A673 (cell line): ENCODE measurements at regions not wholly inside any gene's neighbourhood (a gene's known extent, or its start where the extent isn't known, plus 50 kb on each side); places are given as distances from the start of the nearest gene placed in this dataset.

ENCODE experiments used
- BruUV-seq: library from RNA; stranded (reverse); fragments of 400-500 nt; replicated peaks from 2 replicates; lab custom pipeline; 2021; lab: Mats Ljungman, UMichigan
- CTCF ChIA-PET: fragments of 300-600 bp; sonication (Branson Sonifier 250); formaldehyde crosslinking; loops from one replicate; lab custom pipeline; 2022; ENCODE audit warnings: antibody characterized with exemption; lab: Charles Lee
- POLR2A ChIA-PET: fragments of 300-600 bp; sonication (Branson Sonifier 250); formaldehyde crosslinking; loops from one replicate; lab custom pipeline; 2022; ENCODE audit warnings: antibody characterized with exemption; ENCODE audit not compliant: low non-redundant PET; lab: Charles Lee
- DNase-seq: peaks from one replicate; pipeline ENCODE4 v3.0.0-alpha.2; 2015; ENCODE audit warnings: low spot score
- H3K27ac ChIP-seq: fragments of 200-600 bp; sonication (generic); 2 replicates; pipeline ENCODE4 v1.5.1; 2016; ENCODE audit warnings: mixed run types, low read depth, mild to moderate bottlenecking, mixed read lengths, antibody characterized with exemption, low read length; ENCODE audit not compliant: poor library complexity, severe bottlenecking
- H3K27me3 ChIP-seq: fragments of 200-600 bp; sonication (generic); replicated peaks from 2 replicates; pipeline ENCODE4 v1.6.1; 2017; ENCODE audit warnings: mixed run types, low read depth, mild to moderate bottlenecking, mixed read lengths, antibody characterized with exemption, low read length; ENCODE audit not compliant: insufficient read depth, poor library complexity
- H3K36me3 ChIP-seq: fragments of 200-600 bp; sonication (generic); 2 replicates; pipeline ENCODE4 v1.6.1; 2016; ENCODE audit warnings: mixed run types, mild to moderate bottlenecking, mixed read lengths, antibody characterized with exemption, low read length; ENCODE audit not compliant: insufficient read depth, poor library complexity, severe bottlenecking
- H3K4me1 ChIP-seq: fragments of 200-600 bp; sonication (generic); 2 replicates; pipeline ENCODE4 v1.6.1; 2017; ENCODE audit warnings: mixed run types, mild to moderate bottlenecking, mixed read lengths, antibody characterized with exemption, low read length; ENCODE audit not compliant: insufficient read depth, poor library complexity, severe bottlenecking
- H3K4me3 ChIP-seq: fragments of 200-600 bp; sonication (generic); 2 replicates; pipeline ENCODE4 v1.5.1; 2016; ENCODE audit warnings: low read depth, mixed run types, mild to moderate bottlenecking, mixed read lengths, low read length; ENCODE audit not compliant: poor library complexity, severe bottlenecking
- H3K9me3 ChIP-seq: fragments of 200-600 bp; sonication (generic); 2 replicates; pipeline ENCODE4 v1.6.1; 2016; ENCODE audit warnings: mixed run types, low read depth, mild to moderate bottlenecking, mixed read lengths, antibody characterized with exemption, low read length; ENCODE audit not compliant: poor library complexity, severe bottlenecking
- EZH2 ChIP-seq: fragments of 200-600 bp; sonication (generic); IDR thresholded peaks from 2 replicates; pipeline ENCODE4 v1.6.1; 2017; ENCODE audit warnings: borderline replicate concordance, low read depth, mild to moderate bottlenecking, mixed read lengths, antibody characterized with exemption, low read length; ENCODE audit not compliant: poor library complexity, severe bottlenecking
- intact Hi-C: fragments of 100-400 bp; cut with micrococcal nuclease; formaldehyde crosslinking; loops from one replicate; pipeline ENCODE4 v1.10.0; 2022; ENCODE audit not compliant: unreplicated experiment
- TF ChIP-seq, protein P1 (sequence below): fragments of 300-800, 200-600 bp; sonication (generic); conservative IDR thresholded peaks from 2 replicates; pipeline ENCODE4 v1.5.1; 2017; ENCODE audit warnings: low read depth, mild to moderate bottlenecking, antibody characterized with exemption, low read length, moderate library complexity, mixed read lengths

DNA sequence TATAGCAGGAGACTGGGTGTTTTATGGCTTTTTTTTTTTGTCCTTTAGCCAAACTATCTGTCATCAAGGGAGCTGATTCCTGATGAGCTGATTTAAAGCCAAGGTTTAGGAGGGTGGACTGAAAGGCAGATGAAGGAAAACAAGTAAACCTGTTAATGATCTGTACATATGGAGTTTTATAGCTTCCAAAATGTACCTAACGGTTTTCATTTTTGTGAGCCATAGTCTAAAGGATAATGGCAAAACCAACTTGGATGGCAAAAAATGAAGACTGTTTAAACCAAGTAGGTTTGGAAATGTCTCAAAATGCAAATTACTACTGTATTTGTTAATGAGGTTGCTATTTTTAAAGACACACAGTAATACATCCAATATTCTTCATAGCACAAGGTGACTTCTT is 281.5 kb downstream of the YTHDC2 start:
- ChIA-PET CTCF (no interaction called here), POLR2A (no interaction called here)
- intact Hi-C loops: no loop called here
- Histone ChIP-seq H3K9me3 (no peaks in the 10 kb centered on the region), H3K36me3 (no peaks in the 10 kb centered on the region), H3K4me3 (no peak overlapping the region), H3K27me3 (peaks cover 10% of the 10 kb centered on the region), H3K4me1 (no peaks in the 10 kb centered on the region), H3K27ac (no peak overlapping the region)
- no TSS peak for BruUV-seq
- DNase-seq: no peak
- TF ChIP-seq, protein P1, sequence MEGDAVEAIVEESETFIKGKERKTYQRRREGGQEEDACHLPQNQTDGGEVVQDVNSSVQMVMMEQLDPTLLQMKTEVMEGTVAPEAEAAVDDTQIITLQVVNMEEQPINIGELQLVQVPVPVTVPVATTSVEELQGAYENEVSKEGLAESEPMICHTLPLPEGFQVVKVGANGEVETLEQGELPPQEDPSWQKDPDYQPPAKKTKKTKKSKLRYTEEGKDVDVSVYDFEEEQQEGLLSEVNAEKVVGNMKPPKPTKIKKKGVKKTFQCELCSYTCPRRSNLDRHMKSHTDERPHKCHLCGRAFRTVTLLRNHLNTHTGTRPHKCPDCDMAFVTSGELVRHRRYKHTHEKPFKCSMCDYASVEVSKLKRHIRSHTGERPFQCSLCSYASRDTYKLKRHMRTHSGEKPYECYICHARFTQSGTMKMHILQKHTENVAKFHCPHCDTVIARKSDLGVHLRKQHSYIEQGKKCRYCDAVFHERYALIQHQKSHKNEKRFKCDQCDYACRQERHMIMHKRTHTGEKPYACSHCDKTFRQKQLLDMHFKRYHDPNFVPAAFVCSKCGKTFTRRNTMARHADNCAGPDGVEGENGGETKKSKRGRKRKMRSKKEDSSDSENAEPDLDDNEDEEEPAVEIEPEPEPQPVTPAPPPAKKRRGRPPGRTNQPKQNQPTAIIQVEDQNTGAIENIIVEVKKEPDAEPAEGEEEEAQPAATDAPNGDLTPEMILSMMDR: no peak
- TF ChIP-seq EZH2: no peak

DNA sequence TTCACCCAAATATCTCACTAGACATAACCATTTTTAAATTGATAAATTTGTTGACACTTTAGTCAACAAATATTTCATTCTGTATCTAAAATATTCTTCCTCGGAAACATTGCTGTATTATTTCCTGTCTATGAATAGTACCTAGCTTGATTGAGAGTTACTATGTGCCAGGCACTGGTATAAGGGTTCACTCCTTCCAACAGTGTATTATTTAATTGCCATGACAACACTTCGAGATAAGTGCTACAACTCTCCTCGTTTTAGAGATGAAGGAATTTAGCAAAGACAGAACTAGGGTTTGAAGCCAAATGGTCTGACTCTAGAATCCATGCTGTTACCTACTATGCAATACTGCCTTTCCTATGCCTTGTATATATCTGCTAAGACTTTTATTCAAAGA is 287.2 kb downstream of the YTHDC2 start:
- peaks cover 10% of the 10 kb centered on the region for H3K27me3 ChIP-seq
- H3K4me3 ChIP-seq: no peak overlapping the region
- no peaks in the 10 kb centered on the region for H3K4me1 ChIP-seq
- no peaks in the 10 kb centered on the region for H3K9me3 ChIP-seq
- TF ChIP-seq, protein P1: no peak
- no peak for TF ChIP-seq EZH2
- CTCF ChIA-PET: no interaction called here
- no peaks in the 10 kb centered on the region for H3K36me3 ChIP-seq
- no peak overlapping the region for H3K27ac ChIP-seq
- no peak for DNase-seq
- intact Hi-C loops: no loop called here
- BruUV-seq: no TSS peak
- POLR2A ChIA-PET: no interaction called here

DNA sequence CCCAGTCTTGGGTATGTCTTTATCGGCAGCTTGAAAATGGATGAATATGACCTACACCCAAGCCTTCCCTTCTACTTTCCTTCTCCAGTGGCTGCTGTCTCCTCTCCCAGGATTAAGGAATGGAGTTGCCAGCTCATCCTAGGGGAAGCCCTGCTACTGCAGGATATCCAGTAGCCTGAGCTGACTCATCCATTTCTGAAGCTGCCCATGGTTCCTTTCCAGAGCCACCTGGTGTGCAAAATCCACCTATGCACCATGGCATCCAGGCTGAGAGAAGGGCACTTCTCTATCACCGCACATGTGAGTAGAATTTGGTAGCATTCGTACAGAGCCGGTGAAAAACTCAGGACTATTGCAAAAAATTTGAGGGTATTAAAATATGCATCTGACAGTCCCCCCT is 290.8 kb downstream of the YTHDC2 start:
- TF ChIP-seq, protein P1: no peak
- no peak for TF ChIP-seq EZH2
- BruUV-seq: no TSS peak
- Histone ChIP-seq H3K9me3 (no peaks in the 10 kb centered on the region), H3K4me1 (no peaks in the 10 kb centered on the region), H3K4me3 (no peak overlapping the region), H3K27ac (no peak overlapping the region), H3K36me3 (no peaks in the 10 kb centered on the region), H3K27me3 (peaks cover 28% of the 10 kb centered on the region)
- CTCF ChIA-PET: no interaction called here
- POLR2A ChIA-PET: no interaction called here
- DNase-seq: no peak
- intact Hi-C loops: no loop called here
